ENCODE measurements at regions not wholly inside any gene's neighbourhood (a gene's known extent, or its start where the extent isn't known, plus 50 kb on each side); places are given as distances from the start of the nearest gene placed in this dataset.

DNA sequence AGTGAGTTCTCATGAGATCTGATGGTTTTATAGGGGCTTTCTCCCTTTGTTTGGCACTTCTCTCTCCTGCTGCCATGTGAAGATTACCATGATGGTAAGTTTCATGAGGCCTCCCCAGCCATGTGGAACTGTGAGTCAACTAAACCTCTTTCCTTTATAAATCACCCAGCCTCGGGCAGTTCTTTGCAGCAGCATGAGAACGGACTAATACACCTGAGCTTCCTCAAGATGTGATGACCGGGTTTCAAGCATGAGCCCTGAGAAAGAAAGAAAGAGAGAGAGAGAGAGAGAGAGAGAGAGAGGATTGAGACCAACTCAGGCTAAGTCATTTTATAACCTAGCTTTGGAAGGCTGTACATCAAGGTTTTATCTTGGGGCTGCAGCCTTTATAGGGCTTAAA is 167.7 kb upstream of the SERPINE2 start:
- TF ChIP-seq, protein P1, sequence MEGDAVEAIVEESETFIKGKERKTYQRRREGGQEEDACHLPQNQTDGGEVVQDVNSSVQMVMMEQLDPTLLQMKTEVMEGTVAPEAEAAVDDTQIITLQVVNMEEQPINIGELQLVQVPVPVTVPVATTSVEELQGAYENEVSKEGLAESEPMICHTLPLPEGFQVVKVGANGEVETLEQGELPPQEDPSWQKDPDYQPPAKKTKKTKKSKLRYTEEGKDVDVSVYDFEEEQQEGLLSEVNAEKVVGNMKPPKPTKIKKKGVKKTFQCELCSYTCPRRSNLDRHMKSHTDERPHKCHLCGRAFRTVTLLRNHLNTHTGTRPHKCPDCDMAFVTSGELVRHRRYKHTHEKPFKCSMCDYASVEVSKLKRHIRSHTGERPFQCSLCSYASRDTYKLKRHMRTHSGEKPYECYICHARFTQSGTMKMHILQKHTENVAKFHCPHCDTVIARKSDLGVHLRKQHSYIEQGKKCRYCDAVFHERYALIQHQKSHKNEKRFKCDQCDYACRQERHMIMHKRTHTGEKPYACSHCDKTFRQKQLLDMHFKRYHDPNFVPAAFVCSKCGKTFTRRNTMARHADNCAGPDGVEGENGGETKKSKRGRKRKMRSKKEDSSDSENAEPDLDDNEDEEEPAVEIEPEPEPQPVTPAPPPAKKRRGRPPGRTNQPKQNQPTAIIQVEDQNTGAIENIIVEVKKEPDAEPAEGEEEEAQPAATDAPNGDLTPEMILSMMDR (IDR thresholded peaks at IDR 0.05; ENCODE audit: low read depth, low read length), result no peak
- DNase-seq (ENCODE audit: extremely low read depth, low read depth), result no peak

DNA sequence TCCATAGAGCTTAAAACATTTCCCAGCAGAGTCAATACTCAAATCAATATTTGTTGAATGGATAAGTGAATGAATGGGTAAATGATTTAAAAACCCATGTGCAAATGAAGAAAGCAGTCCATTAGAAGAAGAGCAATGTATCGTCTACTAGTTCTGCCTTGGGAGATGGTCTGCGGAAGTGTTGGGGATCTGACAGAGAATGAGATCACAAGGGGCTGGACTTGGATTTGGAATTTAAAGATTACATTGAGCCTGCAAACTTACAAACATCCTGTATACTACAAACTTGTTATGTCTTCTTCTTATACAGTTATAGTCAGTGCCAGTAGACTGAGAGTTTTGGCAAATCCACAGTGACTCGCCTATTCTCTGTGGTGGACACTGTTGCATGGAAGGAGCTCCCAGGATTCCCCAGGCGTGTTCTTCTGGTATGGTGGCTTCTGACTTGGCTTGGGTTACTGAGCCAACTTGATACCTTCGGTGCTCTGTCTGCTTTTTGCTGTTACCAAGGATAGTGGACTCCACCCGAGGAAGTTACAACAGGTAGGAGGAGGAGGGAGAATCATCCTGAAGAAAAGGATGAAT is 163.3 kb upstream of the SERPINE2 start:
- TF ChIP-seq, protein P1 (IDR thresholded peaks at IDR 0.05; ENCODE audit: low read depth, low read length), result no peak
- no peak for DNase-seq (ENCODE audit: extremely low read depth, low read depth)

DNA sequence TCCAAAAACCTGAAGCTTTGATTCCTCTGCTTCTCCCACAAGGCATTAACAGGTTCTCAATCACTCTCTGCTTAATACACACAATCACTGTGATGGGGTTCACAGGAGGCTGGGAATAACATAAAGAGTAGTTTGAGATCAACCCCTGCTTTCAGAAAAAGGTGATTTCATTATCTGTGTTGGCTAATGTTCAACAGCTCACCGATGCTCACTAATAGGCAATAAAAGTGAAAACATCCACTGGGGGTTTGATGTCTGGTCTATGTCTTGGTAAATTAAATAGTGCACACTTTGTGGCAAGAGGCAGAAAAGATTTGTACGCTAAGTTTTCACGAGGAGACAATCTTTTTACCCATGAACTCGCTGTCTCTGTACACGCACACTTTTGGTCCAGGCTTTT is 159.3 kb upstream of the SERPINE2 start:
- TF ChIP-seq, protein P1 (IDR thresholded peaks at IDR 0.05; ENCODE audit: low read depth, low read length), result no peak

DNA sequence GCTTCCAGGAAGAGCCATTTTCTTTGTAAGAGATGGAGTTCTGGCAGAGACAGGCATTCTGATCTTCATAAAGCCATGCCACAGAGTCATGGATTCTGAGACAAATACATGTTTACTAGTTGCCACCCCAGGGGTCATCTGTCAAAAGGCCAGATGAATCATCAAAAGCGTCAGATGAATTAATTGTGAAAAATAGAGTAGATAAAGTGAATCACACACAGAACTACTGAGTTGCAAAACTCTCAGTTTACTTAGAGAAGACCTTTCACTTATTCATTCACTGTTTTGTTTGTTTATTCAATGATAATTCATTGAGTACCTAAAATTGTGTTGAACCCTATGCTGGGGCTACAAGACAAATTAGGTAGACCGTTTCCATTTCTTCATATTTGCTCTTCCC is 157.7 kb upstream of the SERPINE2 start:
- TF ChIP-seq, protein P1 (IDR thresholded peaks at IDR 0.05; ENCODE audit: low read depth, low read length), result no peak
- no peak for DNase-seq (ENCODE audit: extremely low read depth, low read depth)

More for the DNA sequence above, 159.3 kb upstream of the SERPINE2 start:
- no peak for DNase-seq (ENCODE audit: extremely low read depth, low read depth)

DNA sequence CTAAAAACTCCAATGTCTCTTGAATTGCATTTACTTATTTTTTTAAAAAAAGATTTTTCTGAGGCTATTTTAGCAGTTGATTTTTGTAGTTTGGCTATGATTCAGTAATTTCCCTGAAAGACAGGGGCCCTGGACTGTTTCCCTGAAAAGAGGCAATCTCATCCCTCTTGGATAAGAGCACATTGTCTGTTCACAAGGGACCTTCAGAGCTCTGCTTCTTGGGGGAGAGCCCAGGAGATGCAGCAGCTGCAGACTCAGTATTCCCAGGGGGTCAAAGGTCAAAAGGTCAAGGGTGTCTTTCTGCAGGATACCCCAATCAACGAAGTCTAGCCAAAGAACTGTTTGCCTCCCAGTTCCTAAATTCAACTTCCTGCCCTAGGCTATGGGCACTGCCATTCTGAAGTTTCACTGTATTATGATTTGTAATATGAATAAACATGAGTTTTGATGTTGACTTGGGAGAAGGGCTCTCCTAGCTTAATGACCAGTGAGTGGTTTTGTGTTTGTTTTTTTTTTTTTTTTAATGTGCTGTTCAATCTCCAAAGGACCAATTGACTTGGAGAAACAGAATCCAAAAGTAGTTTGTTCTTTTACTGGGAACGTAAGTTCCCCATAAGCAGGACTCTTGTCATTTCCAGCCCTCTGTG is 157.0 kb upstream of the SERPINE2 start:
- TF ChIP-seq, protein P1 (IDR thresholded peaks at IDR 0.05; ENCODE audit: low read depth, low read length), result no peak
- DNase-seq (ENCODE audit: extremely low read depth, low read depth), result no peak

DNA sequence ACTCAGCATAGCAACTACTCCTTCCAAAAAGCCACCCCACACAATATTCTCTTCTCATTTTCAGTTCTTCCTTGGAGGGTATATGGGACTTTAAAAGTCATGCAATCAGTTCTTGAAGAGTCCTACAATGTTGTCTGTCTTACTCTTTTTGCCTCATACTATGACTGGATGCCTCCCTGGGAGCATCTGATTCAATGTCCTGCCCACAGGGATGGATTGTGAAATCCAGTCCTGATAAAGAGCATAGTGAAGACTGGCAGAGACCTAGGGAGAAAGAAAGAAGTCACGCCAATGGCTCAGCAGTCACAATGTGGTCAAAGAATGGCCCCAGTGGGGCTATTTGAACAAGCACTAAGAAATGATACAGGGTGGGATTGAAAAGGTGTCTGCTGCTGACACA is 155.1 kb upstream of the SERPINE2 start:
- no peak for DNase-seq (ENCODE audit: extremely low read depth, low read depth)
- TF ChIP-seq, protein P1 (IDR thresholded peaks at IDR 0.05; ENCODE audit: low read depth, low read length), result no peak

DNA sequence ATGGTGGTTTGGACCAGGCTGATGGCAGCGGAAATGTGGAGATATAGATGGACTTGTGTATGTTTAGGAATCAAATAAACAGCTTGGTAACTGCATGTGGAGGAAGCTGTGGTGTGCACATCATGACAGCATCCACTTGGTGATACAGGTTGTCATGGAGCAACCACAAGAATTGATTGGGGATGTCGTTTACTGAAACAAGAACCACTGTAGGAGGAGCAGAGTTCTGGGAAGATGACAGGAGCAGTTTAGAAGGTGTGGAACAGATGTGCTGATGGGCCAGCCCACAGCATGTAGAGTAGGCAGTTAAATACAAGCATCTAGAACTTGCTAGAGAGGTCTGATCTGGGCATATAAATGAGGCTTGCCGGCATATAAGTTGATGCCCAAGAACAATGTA is 152.4 kb upstream of the SERPINE2 start:
- no peak for DNase-seq (ENCODE audit: extremely low read depth, low read depth)
- TF ChIP-seq, protein P1 (IDR thresholded peaks at IDR 0.05; ENCODE audit: low read depth, low read length), result no peak

All from AG09319 (cell line).